Activated CD4-positive, alpha-beta T cell treated with anti-CD3 and anti-CD28 coated beads, Interleukin-2, amount 50 U/mL, for 1 hour (primary cell): ENCODE measurements at regions not wholly inside any gene's neighbourhood (a gene's known extent, or its start where the extent isn't known, plus 50 kb on each side); places are given as distances from the start of the nearest gene placed in this dataset.

Source experiments
- DNase-seq: peaks from one replicate; pipeline ENCODE4 v3.0.0-alpha.2; 2020

GRCh38 chr2:239475161-239476028 lies 74.6 kb upstream of the HDAC4 start:
- DNase-seq: no peak

DNA sequence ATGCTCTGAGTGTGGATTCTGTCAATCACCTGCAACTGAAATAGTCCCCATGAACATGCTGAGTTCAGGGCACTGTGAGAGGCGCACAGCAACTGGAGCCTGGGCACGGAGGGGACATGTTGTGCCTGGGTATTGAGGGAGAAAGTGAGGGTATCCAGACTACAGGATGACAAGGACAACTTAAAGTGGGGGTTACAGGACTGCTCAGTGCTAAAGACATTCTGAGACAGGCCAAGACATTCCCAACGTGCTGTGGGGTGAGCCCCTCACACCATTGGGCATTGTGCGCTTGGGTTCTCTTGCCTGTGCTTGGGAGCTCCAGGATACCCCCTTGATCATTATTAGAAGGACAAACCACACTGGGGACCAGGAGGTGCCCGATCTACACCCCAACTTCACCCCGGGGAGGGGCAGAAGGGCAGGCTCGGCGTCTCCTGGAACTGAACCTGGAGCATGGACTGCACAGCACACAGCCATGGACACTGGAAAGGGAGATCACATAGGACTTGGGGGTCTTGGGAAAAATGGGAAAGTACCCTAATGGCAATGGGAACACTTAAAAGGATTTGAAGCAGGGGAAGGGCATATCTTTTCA lies 72.5 kb upstream of the HDAC4 start:
- DNase-seq: no peak

DNA sequence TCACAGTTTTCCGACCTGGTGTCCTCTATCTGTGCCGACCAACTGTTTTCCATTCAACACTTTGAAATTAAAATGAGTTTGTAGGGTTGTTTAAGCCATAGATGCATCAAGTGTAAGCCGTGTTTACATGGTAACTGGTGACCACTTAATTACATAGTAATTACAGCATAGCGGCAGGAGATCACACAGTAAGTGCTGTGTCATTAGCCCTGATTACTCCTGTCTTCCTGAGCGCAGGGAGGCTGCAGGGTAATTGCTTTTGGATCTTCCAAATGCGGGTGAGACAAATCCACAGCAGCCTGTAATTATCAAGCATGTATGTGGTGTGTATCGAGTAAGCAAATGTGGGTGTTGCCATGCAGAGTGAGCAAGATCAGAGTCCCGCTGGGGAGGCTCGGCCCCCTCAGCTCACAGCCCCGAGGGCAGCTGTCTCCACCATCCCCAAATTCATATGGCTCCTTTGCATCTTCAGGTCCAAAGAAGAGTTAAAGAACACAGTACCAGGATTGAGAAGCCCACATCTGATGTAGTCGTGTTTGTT lies 71.5 kb upstream of the HDAC4 start:
- no peak for DNase-seq

GRCh38 chr2:239471011-239471792 lies 70.4 kb upstream of the HDAC4 start:
- no peak for DNase-seq

DNA sequence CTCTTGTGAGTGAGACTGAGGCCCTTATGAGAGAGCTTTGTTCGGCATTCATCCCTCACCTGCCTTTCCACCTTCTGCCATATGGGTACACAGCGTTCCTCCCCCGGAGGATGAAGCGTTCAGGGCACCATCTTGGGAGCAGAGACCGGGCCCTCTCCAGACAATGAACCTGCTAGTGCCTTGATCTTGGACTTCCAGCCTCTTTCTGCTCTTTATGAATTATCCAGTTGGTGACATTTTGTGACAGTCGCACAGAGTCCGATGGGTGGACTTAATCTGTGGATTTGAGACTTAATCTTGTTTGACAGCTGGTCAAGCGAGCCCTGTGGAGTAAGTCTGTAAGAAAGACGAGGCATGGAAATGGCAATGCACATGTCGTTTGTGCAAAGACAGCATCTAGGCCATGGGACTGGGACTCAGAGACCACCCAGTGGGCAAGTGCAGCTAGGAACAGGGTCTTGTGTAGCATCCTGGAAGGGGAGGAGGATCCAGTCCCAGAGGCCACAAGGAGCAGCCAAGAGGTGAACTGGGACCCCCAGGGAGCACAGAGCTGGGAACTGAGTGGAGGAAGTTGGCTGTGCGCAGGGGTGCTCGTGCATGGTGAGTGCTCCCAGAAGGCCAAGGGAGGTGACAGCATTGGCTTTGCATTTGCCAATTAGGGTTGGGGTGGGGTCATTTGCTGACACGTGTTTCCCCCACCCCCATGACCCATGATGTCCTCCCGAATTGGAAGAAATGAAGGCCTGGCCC lies 69.5 kb upstream of the HDAC4 start:
- DNase-seq: no peak

DNA sequence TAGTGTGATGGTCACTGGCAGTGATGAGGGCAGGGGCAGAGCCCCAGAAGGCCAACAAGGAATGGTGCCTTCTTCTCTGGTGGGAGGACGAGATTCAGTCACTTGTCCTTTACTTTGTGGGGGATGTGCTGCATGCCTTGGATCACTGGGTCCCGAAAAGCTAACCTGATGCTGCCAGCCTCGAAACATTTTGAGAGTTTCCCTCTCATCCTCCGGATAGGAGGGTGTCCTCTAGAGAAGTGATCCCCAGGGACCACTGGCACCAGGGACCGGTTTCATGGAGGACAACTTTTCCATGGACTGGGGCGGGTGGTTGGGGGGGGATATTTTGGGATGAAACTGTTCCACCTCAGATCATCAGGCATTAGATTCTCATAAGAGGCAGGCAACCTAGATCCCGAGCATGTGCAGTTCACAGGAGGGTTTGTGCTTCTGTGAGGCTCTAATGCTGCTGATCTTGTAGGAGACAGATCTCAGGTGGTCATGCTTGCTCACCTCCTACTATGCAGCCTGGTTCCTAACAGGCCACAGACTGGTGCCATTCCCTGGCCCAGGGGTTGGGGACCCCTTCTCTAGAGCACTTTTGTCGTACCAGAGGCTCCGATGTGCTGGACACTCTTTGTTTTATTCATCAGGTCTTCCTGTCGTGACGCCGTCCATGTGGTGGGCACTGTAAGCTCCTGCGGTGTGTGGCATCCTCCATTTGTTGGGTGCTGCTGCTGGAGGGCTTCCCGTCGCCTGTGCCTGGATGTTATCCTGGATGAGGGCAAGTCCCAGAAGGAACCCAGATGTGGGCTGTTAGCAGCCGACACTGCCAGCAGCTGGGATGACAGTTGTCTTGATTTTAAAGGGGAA lies 68.5 kb upstream of the HDAC4 start:
- DNase-seq: no peak

DNA sequence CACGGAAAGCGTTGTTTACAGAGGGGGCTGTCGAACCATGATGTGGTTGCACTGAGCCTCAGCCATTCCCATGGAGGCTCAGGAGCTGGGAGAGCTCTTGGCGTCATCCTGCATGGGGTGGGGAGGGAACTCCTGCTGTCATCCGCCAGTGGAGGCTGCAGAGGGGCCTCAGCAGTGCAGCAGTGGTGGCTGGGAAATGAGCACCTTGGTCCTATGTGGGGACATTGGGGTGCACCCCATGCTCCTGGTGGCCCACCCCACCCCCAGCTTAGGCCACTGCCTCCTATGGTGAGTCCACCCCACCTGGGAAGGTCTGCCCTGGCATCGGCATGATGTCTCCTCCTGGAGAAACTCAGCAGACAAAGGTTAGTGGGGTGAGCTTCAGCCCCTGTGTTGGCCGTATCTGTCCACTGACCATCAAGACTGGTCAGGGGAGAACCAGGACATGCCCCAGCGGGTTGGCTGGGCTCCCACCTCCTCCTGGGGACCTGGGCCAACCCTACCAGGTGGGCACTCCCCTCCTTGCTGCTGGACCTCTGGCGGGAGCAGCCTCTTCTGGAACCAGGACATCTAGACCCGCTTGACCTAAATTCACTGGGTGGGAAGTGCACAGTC lies 67.8 kb upstream of the HDAC4 start:
- DNase-seq: no peak

GRCh38 chr2:239467956-239468490 lies 67.2 kb upstream of the HDAC4 start:
- DNase-seq: no peak

GRCh38 chr2:239467281-239467955 lies 66.6 kb upstream of the HDAC4 start:
- no peak for DNase-seq

DNA sequence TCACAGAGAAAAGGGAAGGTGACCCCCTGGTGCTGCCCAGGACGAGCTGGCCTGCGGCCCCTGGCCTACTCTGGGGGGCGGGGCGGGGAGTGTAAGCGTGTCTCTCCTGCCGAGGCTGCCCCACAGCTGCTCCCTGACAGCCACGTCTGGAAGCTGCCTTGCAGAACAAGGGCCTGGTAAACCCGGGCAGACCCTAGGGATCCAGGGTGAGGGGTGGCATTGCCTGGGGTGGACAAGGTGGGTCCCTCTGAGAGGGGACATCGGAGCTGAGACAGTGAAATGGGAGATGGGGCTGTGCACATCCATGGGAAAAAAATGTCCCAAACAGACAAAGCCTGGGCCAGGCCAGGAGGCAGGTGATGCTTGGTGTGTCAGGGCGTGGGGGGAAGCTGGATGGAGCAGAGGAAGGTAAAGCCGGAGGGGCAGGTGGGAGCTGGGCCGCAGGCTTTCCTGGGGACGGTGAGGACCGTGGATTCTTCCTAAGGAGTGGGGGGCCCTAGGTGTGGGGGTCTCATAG lies 66.0 kb upstream of the HDAC4 start:
- DNase-seq: no peak

GRCh38 chr2:239466061-239466754 lies 65.4 kb upstream of the HDAC4 start:
- no peak for DNase-seq

DNA sequence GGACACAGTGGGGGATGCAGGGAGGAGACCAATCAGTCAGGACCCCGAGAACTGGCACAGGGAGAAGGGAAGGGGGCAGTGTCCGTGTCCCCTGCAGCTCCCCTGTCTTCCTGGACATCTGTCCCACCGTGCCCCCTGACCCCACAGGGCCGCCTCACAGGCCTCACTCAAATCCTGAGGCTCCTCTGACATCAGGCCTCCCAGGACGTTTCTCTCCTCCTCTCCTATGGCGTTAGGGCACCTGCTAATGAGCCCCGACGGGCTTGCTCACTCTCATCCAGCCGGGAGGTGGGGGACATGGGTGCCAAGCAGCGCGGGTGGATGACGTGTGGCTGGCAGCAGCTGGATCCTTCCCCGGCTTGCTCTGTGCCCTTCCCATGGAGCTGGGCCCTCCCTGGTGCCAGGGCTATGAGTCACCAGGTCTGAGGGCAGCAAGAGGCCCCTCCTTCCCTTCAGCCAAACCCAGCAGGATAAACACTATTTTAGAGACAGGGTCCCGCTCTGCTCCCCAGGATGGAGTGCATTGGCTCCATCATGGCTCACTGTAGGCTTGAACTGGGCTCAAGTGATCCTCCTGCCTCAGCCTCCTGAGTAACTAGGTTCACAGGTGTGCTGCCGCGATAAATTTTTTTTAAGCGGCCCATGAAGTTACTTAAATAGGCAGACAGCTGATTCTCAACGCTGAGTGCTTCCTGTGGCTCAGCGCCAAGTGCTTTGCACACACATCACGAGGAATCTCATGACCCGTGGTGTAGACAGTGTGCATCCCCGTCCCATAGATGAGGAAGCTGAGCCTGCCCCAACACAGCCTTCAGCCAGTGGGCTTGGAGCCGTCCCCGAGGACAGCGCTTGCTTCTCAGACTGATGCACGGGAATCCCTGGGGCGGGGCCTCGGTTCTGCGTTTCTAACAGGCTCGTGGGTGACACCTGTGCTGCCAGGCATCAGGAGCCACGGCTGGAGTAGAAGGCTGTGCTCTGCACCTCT lies 64.5 kb upstream of the HDAC4 start:
- DNase-seq: no peak

DNA sequence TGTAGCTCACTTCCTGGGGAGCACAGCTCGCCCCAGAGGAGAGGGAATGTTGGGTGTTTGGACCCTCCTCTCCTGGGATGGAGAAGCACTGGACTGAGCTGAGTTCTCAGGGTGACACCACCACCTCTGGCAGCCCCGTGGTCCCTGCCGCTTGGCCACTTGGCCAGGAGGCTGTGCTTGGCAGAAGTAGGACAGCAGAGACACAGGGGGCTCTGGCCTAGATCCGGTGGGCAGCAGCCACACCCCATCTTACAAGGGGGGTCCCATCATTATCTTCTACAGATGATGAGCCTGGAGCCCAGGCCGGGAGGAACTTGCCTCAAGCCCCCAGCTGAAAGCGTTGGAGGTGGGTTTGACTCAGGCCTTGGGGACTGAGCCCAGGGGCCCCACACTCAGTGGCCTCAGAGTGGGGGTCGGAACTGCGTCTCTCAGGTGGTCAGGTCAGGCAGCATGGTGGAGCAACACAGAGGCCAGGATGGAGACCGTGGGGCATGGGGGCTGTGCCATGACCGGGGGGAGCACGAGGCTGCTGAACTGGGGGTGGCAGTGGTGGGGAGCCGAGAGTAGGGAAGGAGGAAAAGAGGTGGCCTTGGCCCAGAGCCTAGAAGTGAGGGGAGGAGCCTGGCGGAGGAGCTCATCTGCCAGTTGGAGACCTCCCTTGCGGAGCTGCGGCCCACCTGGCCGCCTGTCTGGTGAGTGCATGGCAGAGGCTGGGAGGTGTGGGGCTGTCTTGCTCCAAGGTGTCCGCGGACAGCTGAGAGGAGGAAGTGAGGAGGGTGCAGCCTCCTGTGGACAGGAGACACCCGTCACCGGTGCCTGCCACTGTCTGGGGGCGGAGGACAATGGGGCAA lies 63.6 kb upstream of the HDAC4 start:
- DNase-seq: no peak

GRCh38 chr2:239463541-239464165 lies 62.8 kb upstream of the HDAC4 start:
- DNase-seq: no peak

DNA sequence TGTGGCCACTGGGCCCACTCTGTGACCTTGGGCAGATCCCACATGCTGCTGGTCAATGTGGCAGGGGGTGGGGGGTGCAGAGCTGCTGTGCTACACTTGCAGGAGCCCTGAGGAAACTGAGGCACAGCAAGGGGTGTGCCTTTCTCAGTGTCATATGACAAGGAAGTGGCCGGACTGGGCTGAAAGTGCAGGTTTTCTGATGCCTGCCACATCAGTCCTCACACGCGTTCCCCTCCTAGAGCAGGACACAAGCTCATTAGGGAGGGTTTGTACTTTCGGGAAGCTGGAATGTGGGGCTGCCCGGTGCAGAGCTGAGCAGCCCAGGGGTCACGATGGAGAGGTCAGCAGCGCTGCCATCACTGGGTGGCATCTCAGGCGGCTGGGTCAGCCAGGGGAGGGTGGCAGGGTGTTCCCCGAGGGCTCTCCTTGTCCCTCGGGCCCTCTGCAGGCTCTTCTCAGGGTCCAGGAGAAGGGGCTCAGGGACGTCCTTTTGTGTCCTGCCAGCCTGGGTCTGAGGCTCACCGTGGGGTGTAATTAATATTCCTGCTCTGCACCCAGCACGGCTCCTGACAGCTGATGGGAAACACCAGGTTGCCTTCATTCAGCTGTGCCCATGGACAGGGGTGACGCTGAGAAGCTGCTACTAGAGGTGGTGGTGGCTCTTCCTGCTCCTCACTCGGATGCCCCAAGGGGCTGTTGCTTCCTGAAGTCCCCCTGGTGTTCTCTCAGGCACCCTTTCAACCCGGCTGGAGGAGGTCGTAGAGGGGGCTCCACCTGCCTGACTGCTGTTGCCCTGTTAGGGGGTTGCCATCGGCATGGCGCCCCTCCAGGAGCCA lies 62.1 kb upstream of the HDAC4 start:
- no peak for DNase-seq

GRCh38 chr2:239462191-239462515 lies 61.3 kb upstream of the HDAC4 start:
- no peak for DNase-seq
